Tibial nerve (tissue), 4 donors: ENCODE measurements at regions not wholly inside any gene's neighbourhood (a gene's known extent, or its start where the extent isn't known, plus 50 kb on each side); places are given as distances from the start of the nearest gene placed in this dataset.

ENCODE experiments used
- CTCF ChIP-seq, 5 experiments: fragments of 200-600 bp in 3 of 5; fragments of 450-650 bp in 2 of 5; sonication (generic) in 3 of 5; IDR thresholded peaks; one replicate each; pipeline ENCODE4 v1.5.1; 2016 to 2019; ENCODE audit warnings: antibody characterized with exemption in 5 of 5, mild to moderate bottlenecking in 3 of 5, moderate library complexity in 2 of 5
- EP300 ChIP-seq, 2 donors: sonication (generic); formaldehyde crosslinking; IDR thresholded peaks; one replicate each; pipeline ENCODE4 v1.6.1; 2017; ENCODE audit warnings: antibody characterized with exemption in 2 of 2, mild to moderate bottlenecking in 1 of 2
- POLR2A ChIP-seq, 2 donors: fragments of 450-650 bp; IDR thresholded peaks; one replicate each; pipeline ENCODE4 v1.6.1; 2017; ENCODE audit warnings: antibody characterized with exemption in 2 of 2, mild to moderate bottlenecking in 2 of 2, moderate library complexity in 2 of 2

GRCh38 chr6:156434795-156435190, 342.4 kb upstream of the ARID1B start:
- TF ChIP-seq CTCF (IDR thresholded peaks at IDR 0.05) (no peak), POLR2A (IDR thresholded peaks at IDR 0.05) (no peak), EP300 (IDR thresholded peaks at IDR 0.05) (no peak)
